ENCODE measurements at regions not wholly inside any gene's neighbourhood (a gene's known extent, or its start where the extent isn't known, plus 50 kb on each side); places are given as distances from the start of the nearest gene placed in this dataset.

- DNase-seq (ENCODE audit: extremely low read depth, insufficient read length) = no peak
- Histone ChIP-seq H3K27me3 (replicated peaks; ENCODE audit: control insufficient read depth, insufficient read depth, low read length) (no peaks in the 10 kb centered on the region; the same call in 1 of the 2 replicates), H3K36me3 (ENCODE audit: control insufficient read depth, insufficient read depth, low read length) (no peaks in the 10 kb centered on the region), H3K4me3 (replicated peaks; ENCODE audit: low read depth, low read length) (no peak overlapping the region)
- TF ChIP-seq CTCF (IDR thresholded peaks at IDR 0.05; ENCODE audit: insufficient read depth, low read length, poor library complexity, severe bottlenecking) = no peak
These were observed 369.7 kb downstream of the MTX2 start for GRCh38 chr2:176639016-176639343.

DNA sequence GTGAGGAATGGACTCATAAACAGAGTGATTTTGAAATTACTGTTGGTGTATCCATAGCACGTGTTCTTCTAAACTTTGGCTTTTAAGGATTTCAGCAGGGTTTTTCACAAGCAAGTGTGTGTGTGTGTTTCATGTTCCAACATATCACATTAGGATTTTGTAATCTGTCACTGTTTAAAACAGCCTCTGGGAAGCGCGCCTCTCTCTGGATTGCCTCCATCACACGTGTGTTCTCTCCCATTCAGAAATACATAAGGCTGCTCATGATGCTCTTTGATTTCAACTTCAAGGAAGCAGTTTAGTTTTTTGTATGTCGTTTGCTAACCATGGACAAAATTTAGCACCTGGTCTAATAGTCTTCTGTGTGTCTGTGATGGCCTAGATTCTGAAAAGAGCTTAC lies 370.4 kb downstream of the MTX2 start:
- no peaks in the 10 kb centered on the region for H3K36me3 ChIP-seq (ENCODE audit: control insufficient read depth, insufficient read depth, low read length)
- H3K27me3 ChIP-seq (replicated peaks; ENCODE audit: control insufficient read depth, insufficient read depth, low read length) = no peaks in the 10 kb centered on the region; the same call in 1 of the 2 replicates
- no peak for DNase-seq (ENCODE audit: extremely low read depth, insufficient read length)
- no peak for TF ChIP-seq CTCF (IDR thresholded peaks at IDR 0.05; ENCODE audit: insufficient read depth, low read length, poor library complexity, severe bottlenecking)
- no peak overlapping the region for H3K4me3 ChIP-seq (replicated peaks; ENCODE audit: low read depth, low read length)

DNA sequence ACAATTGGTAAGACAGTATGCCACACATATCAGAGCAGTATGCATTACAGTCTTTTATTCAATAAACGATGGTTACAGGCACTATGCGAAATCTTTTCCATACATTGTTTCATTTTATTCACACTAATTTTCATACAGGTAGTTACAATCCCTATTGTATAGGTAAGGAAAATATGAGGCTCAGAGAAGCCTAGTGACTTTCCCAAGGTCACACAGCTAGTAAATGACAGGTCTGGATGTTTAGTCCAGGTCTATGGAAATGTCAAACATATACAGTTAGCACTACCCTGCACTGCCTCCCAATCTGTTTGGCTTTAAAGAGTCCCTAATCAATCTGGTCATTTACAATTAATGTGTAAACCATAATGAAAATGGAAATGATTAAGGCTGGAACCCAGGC lies 372.2 kb downstream of the MTX2 start:
- no peak for DNase-seq (ENCODE audit: extremely low read depth, insufficient read length)
- H3K36me3 ChIP-seq (ENCODE audit: control insufficient read depth, insufficient read depth, low read length) = no peaks in the 10 kb centered on the region
- no peaks in the 10 kb centered on the region; the same call in 1 of the 2 replicates for H3K27me3 ChIP-seq (replicated peaks; ENCODE audit: control insufficient read depth, insufficient read depth, low read length)
- H3K4me3 ChIP-seq (replicated peaks; ENCODE audit: low read depth, low read length) = no peak overlapping the region
- TF ChIP-seq CTCF (IDR thresholded peaks at IDR 0.05; ENCODE audit: insufficient read depth, low read length, poor library complexity, severe bottlenecking) = no peak

GRCh38 chr2:176642074-176642473 lies 372.8 kb downstream of the MTX2 start:
- no peak overlapping the region for H3K4me3 ChIP-seq (replicated peaks; ENCODE audit: low read depth, low read length)
- peak; percentile 30 for DNase-seq (ENCODE audit: extremely low read depth, insufficient read length)
- no peaks in the 10 kb centered on the region for H3K36me3 ChIP-seq (ENCODE audit: control insufficient read depth, insufficient read depth, low read length)
- no peaks in the 10 kb centered on the region; the same call in 1 of the 2 replicates for H3K27me3 ChIP-seq (replicated peaks; ENCODE audit: control insufficient read depth, insufficient read depth, low read length)
- no peak for TF ChIP-seq CTCF (IDR thresholded peaks at IDR 0.05; ENCODE audit: insufficient read depth, low read length, poor library complexity, severe bottlenecking)

GRCh38 chr2:176643646-176644045 lies 374.4 kb downstream of the MTX2 start:
- TF ChIP-seq CTCF (IDR thresholded peaks at IDR 0.05; ENCODE audit: insufficient read depth, low read length, poor library complexity, severe bottlenecking) = no peak
- H3K27me3 ChIP-seq (replicated peaks; ENCODE audit: control insufficient read depth, insufficient read depth, low read length) = no peaks in the 10 kb centered on the region
- DNase-seq (ENCODE audit: extremely low read depth, insufficient read length) = no peak

DNA sequence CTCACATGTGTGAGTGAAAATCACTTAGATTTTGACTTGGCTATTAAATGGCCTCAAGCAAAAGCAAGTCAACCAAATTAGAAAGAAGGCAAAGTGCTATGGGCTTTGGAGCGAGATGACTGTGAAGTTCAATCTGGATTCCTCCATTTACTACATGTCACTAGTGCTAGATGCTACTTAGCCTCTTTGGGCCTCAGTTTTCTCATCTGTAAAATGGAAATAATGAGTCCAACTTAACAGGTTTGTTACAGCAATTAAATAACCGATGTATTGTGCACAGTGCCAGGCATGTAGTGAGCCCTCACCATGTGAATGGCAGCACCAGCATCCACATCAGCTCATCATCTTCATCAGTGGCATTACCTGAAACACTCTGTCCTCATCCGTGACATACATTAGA lies 376.3 kb downstream of the MTX2 start:
- H3K4me3 ChIP-seq (replicated peaks; ENCODE audit: low read depth, low read length) = no peak overlapping the region
- no peak for DNase-seq (ENCODE audit: extremely low read depth, insufficient read length)
- no peak for TF ChIP-seq CTCF (IDR thresholded peaks at IDR 0.05; ENCODE audit: insufficient read depth, low read length, poor library complexity, severe bottlenecking)
- no peaks in the 10 kb centered on the region for H3K36me3 ChIP-seq (ENCODE audit: control insufficient read depth, insufficient read depth, low read length)
- H3K27me3 ChIP-seq (replicated peaks; ENCODE audit: control insufficient read depth, insufficient read depth, low read length) = no peaks in the 10 kb centered on the region

More at GRCh38 chr2:176643646-176644045, 374.4 kb downstream of the MTX2 start:
- Histone ChIP-seq H3K4me3 (replicated peaks; ENCODE audit: low read depth, low read length) (no peak overlapping the region), H3K36me3 (ENCODE audit: control insufficient read depth, insufficient read depth, low read length) (no peaks in the 10 kb centered on the region)

Data from GM06990 (cell line).